ENCODE measurements at regions not wholly inside any gene's neighbourhood (a gene's known extent, or its start where the extent isn't known, plus 50 kb on each side); places are given as distances from the start of the nearest gene placed in this dataset.
"Not testable (repeated sequence)": the region's sequence is repeated elsewhere in the genome, so short reads cannot be mapped to it uniquely, and the experiment has no call there.

DNA sequence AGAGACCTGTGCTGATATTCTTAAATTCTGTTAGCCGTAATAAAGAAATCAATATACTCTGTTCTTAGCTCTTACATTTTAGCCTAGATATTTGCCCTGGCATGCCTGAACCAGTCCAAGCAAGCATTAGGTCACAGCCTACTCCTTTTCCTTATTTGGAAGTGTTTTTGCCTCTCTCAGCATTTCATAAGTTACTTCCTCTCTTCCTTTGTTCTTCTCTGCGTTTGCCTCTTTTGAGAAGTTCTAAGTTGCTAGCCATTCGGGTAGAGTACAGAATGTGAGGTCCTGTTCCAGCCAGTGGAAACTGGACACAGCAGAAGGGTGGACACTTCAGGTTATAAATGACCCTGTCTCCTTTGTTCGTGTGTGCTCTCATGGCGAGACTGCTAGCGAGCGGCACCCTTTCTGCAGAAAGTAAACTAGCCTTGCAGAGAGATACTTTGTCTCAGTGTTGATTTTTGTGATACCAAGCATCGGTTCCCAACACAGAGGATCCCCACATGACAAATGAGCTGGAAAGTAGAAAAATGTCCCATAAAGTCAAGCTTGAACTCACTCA, 75.0 kb upstream of the FAM153A start:
- not testable (repeated sequence) for DNase-seq

DNA sequence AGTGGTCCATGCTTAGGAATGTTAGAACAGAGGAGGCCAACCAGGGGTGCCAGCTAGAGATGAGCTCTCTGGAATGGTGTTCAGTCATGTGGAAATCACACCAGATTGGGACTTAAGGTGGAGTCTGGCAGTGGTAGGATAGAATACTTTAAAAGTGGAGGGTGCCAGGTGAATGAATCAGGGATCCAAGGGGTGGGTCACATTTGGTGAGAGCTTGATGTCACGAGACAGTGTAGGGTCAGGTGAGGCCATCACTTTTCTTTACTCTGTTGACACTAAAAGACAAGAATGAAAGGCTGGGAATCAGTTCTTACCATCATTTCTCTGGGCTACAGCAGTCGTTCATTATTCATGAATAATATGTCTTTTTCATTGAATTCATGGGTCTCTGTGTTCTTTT, 73.8 kb upstream of the FAM153A start:
- not testable (repeated sequence) for DNase-seq

DNA sequence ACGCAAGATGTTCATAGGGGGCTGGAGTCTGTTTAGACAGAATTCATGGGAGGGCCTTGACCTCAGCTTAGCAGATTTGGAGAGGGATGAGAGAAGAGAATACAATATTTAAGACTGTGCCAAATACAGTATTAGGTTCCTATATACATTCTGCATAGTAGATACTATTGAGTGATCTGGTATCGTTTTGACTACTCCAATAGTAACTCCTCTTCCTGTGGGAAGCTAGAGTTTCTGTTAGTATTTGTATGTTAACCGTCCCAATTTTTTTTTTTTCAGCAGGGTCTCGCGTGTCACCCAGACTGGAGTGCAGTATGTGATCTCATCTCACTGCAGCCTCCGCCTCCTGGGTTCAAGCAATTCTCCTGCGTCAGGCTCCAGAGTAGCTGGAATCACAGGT, 65.2 kb upstream of the FAM153A start:
- DNase-seq: not testable (repeated sequence)

DNA sequence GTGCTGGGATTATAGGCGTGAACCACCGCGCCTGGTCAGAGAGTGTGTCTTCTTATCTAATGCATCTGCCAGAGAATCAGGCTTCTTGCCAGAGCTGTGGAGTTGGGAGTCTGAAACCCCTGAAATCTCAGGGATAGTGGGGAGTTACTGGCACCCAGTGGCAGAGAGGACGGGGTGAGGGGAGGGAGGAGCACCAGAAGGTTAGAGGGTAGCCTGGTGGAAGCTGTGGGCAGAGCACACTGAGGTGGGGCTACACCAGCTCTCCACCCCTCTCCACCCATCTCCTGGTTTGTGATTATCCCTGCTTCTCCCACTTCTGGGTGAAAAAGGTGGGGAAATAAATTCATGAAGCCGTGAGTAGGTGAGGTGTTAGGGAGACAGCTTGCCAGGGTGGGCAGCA, 63.9 kb upstream of the FAM153A start:
- not testable (repeated sequence) for DNase-seq

DNA sequence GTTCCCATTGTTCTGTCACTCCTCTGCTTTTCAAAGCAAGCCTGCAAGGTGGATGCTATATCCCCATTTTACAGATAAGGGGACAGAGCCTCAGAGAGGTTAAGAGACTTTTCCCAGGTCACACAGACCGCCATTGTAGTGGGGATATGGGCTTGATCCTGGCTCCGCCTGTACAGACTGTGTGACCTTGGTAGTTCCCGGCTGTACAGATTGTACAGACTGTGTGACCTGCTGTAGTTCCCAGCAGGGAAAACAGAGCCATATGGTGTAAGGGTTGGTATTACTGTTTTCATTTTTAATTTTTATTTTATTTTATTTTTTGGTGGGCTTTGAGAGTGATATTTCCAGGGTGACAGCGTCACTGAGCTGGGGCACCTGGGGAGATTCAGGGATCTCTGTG, 63.2 kb upstream of the FAM153A start:
- DNase-seq: not testable (repeated sequence)

DNA sequence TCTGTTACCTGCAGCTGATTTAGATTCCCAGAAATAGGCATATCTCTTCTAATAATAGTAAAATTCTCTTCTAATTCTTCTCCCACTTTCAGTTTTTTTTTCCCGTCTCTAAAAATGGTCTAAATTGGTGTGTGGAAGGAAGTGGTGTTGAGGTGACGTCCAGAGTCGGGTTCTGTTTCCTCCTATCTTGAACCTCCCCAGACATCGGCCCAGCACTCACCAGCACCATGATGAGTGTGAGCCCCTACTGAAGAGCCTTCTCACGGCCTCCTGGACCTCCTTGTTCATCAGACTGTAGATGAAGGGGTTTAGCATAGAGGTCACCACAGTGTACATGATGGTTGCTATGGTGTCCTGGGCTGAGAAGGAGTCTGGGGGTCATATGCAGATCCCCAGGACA, 53.5 kb upstream of the FAM153A start:
- not testable (repeated sequence) for DNase-seq
